ENCODE measurements at regions not wholly inside any gene's neighbourhood (a gene's known extent, or its start where the extent isn't known, plus 50 kb on each side); places are given as distances from the start of the nearest gene placed in this dataset.
"Not testable (repeated sequence)": the region's sequence is repeated elsewhere in the genome, so short reads cannot be mapped to it uniquely, and the experiment has no call there.

DNA sequence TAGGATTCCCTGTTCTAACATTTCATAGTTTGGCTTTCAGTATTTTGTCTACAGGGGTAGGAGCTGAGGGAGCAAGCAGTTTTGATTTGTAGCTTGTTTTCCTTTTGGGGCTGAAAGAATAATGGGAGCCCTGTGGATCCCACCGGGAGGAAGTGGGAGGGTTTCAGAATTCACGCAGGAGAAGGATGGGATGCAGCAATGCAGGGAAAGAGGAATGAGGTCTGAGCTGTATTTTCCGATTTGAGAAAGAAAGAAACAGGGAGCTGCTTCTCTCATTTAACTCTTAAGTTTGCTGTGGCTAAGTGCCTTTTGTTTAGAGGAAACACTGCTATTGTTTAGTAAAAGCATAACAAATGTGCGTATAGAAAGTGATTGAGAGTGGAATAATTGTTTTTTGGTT, 141.0 kb downstream of the ADCYAP1 start:
- DNase-seq (ENCODE audit: low spot score) = no peak

DNA sequence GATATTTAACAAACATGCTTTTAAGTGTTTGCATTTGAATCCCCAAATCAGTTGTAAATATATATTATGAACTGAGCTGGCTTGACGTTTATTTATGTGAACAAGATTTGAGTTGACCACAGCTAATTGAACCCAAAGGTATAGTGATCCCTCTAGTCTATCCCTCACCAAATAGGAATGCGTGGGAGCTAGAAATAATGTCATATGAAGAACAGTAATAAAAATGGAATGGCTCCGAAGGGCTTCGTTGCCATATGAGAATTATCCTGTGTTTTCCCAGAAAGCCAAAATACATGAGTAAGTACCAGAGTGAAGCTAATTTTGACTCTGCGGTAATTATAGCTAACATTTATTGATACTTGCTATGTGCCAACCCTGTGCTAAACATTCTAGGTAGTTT, 142.7 kb downstream of the ADCYAP1 start:
- DNase-seq (ENCODE audit: low spot score) = no peak

DNA sequence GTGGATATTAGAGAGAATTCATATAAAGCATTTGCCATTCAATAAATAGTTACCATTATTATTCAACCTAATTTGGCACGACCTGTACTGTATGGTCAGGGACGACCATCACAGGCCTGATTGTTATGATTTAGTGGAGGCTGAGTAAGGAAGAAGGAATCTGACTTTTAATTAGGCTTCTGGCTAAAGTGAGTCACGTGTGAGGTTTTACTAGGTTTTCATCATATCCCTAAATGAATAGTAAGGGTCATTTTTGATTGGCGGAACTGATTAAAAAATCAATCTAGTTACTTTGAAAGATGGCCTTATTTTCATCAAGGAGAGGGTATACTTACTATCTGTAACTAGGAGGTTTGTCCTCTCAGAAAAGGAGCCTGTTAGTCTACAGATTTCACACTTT, 143.4 kb downstream of the ADCYAP1 start:
- DNase-seq (ENCODE audit: low spot score) = no peak

DNA sequence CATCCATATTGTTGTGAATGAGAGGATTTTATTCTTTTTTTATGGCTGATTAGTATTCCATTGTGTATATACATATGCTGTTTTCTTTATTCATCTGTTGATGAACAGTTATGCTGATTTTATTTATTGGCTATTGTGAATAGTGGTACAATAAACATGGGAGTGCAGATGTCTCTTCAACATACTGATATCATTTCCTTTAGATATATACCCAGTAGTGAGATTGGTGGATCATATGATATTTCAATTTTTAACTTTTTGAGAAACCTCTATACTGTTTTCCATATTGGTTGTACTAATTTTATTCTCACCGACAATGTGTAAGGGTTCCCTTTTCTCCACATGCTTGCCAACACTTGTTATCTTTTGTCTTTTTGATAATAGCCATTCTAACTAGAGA, 144.5 kb downstream of the ADCYAP1 start:
- DNase-seq (ENCODE audit: low spot score) = no peak

DNA sequence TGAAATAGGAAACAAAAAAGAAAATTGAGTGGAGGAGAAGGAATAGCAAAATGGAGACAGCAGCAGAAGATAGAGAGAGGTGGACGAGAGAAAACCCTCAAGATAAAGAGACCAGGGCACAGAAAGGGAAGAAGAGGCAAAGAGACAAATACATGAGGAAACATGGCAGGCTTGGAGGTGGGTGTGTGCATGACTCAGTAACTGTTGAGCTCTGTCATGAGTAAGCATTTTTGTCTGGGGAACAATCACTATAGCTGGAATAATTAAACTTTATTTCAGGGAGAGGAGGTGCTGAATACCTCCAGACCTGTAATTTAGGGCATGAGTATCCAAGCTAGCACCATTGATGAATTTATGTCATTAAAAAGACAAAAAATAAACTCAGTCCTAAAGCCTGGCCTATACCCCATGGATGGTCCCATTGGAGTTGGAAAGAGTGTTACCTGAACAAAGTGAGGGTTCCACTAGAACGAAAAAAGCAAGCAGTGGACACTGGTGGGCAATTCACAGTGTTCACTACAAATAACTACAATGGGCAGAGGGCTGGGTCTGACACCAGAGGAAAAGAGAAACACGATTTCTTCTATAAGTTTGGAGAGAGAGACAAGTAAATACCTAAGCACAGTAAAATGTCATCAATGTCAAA, 145.5 kb downstream of the ADCYAP1 start:
- no peak for DNase-seq (ENCODE audit: low spot score)

DNA sequence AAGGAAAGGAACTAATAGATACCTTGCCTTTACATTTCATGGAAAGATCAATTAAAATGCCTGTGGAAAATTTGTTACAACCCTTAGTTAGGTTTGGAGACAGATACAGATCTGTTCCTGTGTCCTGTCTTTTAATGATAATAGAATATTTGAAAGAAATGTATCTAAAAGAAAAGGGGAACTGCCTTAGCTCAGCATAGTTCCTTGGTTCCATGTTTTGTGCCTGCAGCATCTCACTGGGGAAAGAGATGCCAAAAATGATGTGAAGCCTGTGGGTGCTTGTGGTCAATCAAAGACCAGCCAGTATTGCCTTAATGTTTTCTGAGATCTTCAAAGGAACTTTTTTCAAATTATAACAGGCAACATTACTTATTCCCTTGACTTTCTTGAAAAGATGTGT, 147.6 kb downstream of the ADCYAP1 start:
- no peak for DNase-seq (ENCODE audit: low spot score)

DNA sequence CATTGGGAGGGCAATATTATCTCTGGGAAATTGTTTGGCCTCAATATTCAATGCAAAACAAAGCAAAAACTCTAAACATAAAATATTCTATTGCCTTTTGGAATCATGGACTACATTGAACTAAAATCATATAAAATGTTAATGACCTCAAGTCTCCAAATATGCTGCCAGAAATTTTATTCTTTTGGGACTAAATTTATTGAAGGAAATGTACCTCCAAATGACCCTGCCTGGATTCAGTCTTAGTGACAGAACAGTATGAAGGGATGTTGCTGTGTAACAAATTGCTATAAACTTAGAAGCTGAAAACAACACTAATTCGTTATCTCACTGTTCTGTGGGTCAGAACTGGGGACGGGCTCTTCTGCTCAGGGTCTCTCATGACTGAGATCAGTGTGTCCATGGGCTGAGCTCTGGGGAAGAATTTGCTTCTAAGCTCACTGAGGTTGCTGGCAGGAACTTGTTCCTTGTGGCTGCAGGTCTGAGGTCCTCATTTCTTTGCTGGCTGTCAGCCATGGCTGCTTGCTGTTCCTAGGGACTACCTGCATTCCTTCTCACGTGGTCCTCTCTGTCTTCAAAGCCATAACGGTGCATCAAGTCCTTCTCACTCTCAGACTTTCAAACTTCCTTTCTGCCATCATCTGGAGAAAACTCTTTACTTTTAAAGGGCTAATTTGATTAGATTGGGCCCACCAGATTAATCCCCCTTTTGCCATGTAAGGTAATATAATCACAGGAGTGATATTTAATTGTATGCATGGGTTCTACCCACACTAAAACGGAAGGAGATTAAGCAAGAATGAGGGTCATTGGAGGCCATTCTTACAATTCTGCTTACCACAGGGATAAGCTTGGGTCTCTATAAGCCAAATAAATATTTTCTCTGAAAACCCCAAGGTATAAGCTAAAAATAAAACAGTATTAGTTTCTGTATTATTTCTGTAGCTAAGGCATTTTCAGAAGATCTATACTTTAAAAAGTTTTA, 149.0 kb downstream of the ADCYAP1 start:
- DNase-seq (ENCODE audit: low spot score) = no peak

DNA sequence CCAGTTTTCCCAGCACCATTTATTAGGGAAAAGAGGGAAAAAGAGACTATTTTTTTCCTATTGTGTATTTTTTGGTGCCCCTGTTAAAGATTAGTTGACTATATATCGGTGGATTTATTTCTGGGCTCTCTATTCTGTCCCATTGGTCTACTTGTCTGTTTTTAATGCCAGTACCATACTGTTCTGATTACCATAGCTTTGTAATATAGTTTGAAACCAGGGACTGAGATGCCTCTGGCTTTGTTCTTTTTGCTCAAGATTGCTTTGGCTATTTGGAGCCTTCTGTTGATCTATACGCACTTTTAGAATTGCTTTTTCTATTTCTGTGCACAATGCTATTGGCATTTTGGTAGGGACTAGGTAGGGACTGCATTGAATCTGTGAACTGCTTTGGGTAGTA, 151.7 kb downstream of the ADCYAP1 start:
- no peak for DNase-seq (ENCODE audit: low spot score)

DNA sequence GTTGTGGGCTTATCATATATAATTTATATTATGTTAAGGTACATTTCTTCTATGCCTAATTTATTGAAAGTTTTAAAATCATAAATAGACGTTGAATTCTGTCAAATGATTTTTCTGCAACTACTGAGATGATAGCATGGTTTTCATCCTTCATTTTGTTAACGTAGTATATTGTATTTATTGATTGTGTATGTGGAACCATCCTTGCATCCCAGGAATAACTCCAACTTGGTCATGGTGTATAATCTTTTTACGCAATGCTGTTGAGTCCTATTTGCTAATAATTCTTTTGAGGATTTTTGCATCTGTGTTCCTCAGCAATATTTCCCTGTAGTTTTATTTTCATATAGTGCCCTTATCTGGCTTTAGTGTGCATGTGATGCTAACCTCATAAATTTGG, 152.7 kb downstream of the ADCYAP1 start:
- no peak for DNase-seq (ENCODE audit: low spot score)

DNA sequence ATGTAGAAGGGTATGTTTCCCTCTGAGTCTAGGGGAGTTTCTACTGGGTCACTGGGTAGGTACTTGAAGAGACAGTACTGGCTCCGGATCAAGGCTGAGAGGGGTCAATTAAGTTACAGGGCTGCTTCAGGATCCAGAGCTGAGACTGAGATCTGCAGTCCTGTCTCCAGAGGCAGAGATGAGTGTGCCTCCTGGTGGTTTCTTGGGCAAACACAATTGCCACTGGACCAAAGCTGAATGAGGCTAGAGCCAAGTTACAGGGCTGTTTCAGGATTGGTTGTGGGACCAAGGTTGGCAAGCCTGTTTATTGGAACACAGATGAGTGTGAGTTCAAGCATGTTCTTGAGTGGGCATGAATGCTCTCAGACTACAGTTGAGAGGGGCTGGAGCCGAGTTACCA, 157.9 kb downstream of the ADCYAP1 start:
- no peak for DNase-seq (ENCODE audit: low spot score)

DNA sequence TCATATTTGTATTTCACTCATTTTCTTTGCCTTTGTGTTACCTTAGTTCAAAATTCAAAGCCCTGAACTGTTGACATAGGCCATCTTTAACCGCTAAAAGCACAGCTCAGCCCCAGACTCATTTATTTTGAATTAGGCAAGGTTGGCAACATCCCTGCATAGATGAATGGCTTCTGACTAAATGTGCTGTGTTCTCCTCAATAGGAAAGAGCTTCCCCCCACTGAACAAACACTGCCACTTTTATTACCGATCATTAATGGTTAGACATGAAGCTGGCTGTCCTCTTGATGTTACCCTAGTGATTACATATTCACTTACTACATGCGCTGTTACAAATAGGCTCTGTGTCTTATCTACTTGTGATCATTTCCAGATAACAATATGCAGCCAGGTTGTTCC, 170.7 kb downstream of the ADCYAP1 start:
- peak; percentile 43 for DNase-seq (ENCODE audit: low spot score)

DNA sequence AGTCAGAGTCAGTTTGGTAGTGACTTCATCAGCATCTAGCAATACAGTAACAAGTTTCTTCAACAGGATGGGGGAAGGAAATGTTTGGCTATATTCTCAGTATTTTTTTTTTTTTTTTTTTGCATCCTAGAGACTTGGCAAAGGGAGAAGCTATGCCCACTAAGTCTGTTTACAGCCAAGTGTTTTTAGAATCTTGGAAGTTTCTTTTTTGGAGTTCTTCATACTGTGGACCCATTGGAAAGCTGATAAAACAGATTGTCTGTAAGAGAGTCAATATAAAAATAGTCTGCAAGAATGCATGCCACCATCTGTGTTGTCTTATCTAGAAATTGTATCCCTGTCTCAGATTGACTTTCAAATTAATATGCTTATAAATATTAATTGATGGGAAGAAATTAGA, 171.2 kb downstream of the ADCYAP1 start:
- DNase-seq (ENCODE audit: low spot score) = no peak

DNA sequence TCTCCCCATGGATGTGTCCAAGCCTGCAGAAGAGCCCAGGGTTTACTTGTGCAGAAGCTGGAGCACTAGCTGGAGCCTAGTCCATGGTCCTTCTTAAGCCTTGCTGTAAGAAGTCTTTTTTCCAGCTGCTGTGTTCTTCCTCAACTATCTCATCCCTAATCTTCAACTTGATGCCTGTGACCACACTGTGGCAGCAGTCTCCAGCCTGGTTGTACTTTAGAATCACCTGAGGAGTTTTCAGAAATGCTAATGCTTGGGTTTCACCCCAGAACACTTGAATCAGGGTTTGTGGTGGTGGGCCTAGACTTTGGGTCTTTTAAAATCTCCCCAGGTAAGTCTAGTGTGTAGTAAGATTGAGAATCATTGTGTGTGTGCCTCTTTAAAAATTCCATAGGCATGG, 173.6 kb downstream of the ADCYAP1 start:
- no peak for DNase-seq (ENCODE audit: low spot score)

DNA sequence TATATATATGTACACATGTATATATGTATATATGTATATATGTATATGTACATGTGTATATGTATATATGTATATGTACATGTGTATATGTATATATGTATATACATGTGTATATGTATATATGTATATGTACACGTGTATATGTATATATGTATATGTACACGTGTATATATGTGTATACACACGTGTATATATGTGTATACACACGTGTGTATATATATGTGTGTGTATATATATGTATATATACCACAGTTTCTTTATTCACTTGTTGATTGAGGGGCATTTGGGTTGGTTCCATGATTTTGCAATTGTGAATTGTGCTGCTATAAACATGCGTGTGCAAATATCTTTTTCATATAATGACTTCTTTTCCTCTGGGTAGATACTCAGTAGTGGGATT, 179.0 kb downstream of the ADCYAP1 start:
- DNase-seq (ENCODE audit: low spot score) = not testable (repeated sequence)

DNA sequence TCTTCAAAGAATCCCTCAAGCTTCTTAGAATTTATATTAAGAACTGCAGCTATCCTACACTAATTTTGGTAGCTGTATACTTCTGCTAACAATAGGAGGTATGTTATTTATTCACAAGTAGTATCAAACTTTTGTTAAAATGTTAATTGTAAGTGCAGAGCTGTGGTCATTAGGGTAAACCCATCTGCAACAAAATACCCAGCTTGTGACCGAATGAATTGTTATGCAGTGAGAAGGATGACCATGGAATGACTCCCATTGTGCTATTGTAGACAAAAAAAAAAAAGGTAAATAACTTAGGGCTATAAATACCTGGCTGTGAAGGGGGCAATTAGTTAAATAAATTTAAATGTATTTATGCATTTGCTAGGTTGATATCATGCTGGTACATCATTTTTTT, 186.1 kb downstream of the ADCYAP1 start:
- no peak for DNase-seq (ENCODE audit: low spot score)

DNA sequence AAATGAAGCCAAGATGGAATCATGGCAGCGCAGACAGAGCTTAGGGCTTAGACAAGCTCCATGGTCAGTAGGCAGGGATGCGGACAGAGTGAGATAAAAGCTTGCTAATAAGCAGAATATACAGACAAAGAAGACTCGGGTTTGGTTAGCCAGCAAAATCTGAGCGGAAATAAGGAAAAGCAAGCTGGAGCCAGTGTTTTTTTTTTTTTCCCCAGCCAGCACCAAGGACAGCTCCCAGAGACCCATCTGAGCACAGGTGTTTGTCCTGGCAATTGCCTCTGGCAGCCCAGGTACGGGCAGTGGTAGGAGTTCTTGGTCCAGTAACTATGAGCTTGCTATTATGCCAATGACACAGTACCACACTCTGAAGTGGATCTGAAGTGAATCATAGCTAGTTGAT, 187.6 kb downstream of the ADCYAP1 start:
- DNase-seq (ENCODE audit: low spot score) = peak; percentile 35

DNA sequence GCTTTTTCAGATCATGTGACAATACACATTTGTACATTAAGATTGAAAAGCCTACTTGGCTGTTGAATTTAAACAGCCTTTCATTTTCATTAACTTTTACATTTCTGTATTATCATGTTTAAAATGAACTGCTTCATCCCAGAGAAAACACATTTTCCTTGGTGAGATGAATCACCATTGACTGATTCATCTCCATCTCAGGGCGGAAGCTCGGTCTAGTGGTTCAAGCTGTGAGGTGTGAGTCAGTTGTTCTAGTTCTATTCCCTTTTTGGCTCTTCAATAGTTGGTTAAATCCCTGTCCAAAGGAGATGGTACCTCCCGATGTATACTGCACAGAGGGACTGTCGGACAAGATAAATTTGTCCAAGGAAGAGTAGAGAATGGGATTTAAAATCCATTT, 189.7 kb downstream of the ADCYAP1 start:
- no peak for DNase-seq (ENCODE audit: low spot score)

DNA sequence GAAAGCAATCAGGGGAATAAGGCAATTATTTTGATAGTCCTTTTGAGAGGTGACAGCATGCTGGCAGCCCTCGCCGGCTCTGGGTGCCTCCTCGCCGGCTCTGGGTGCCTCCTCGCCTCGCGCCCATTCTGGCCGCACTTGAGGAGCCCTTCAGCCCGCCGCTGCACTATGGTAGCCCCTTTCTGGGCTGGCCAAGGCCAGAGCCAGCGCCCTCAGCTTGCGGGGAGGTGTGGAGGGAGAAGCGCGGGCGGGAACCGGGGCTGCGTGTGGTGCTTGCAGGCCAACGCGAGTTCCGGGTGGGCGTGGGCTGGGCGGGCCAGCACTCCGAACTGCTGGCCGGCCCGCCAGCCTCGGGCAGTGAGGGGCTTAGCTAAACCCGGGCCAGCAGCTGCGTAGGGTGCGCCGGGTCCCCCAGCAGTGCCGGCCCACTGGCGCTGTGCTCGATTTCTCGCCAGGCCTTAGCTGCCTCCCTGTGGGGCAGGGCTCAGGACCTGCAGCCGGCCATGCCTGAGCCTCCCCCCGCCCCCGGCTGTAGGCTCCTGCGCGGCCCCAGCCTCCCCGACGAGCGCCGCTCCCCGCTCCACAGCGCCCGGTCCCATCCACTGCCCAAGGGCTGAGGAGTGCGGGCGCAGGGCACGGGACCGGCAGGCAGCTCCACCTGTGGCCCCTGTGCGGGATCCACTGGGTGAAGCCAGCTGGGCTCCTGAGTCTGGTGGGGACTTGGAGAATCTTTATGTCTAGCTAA, 193.5 kb downstream of the ADCYAP1 start:
- not testable (repeated sequence) for DNase-seq (ENCODE audit: low spot score)

DNA sequence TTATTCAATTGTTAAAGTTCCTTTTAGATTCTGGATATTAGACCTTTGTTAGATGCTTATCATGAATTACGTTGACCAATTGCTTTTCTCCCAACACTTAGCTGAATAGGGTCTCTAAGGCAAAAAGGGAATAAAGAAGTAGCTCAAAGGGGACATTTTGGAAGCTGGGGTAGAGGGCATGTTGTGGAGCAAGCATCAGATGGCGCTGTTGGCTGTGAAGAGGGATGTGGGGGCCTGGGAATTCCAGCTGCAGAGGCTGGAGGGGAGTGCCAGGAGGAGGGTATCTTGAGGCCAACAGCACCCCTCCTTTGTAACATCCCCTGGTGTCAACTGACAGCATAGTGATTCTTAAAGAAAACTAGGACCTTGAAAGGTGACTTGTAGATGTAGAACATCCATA, 198.2 kb downstream of the ADCYAP1 start:
- no peak for DNase-seq (ENCODE audit: low spot score)

DNA sequence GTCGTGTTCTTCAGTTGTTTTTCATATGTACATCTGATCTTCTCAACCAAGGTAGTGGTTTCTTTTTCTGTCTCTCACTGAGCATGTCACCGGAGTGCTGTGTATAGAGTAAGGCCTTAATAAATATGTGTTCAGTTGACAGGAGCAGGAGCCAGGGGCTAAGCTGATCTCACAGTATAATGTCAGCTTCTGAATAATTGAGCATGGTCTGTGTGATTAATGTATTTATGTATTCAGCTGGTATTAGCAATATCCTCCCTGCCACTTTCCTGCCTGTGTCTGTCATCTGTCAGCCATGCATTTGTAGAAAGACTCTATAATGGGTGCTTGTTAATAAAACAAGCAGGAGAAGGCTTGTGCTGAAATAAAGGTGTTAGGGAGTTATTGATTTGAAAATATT, 198.9 kb downstream of the ADCYAP1 start:
- no peak for DNase-seq (ENCODE audit: low spot score)

DNA sequence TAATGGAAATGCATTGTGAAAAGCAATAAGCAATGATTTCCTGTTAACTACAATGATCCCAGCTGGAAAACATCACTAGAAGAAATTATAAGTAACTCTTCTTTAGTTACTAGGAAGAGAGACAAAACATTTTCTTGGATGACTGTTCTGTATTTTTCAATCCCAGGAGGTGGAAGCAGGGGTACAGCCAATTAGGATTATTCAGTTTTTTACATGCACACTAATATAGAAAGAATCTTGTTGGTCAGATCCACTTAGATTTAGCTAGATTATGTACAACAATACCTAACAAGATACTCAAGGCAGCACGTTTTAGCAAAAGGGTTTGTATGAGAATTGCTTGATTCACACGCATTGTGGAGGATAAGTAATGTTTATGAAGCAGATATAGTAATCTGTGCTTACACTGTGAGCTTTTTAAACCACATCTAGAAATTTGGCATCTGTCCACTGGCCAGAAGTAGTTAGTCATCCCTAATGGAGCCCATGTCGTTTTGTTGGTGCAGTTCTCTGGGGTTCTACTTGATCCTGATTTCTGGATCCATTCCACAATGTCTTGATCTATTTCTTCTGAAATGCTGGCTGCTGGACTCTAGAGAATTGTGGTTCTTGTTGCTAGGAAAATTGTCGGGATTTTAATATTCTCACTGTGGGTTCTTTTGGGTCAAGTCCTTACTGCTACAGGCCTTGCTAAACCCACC, 199.7 kb downstream of the ADCYAP1 start:
- DNase-seq (ENCODE audit: low spot score) = no peak

DNA sequence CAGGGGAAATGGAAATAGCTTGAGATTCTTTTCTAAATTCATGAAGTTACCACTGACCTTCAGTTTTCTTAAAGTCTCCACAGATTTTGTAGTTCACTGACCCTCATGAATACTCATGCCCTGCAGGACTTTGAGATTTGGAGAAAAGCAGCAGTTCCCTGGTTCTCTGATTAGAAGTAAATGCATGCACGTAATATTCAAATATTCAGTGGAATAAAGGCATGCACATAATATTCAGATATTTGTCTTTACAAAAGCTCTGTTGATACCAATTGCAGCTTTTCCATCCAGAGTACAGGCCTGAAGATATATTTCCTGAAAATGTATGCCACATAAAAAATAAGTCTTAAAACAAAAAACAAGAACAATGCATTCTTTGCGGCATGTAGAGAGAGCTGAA, 219.8 kb downstream of the ADCYAP1 start:
- no peak for DNase-seq (ENCODE audit: low spot score)
